ENCODE measurements at regions not wholly inside any gene's neighbourhood (a gene's known extent, or its start where the extent isn't known, plus 50 kb on each side); places are given as distances from the start of the nearest gene placed in this dataset.

- no peaks in the 10 kb centered on the region for H3K36me3 ChIP-seq (ENCODE audit: insufficient read depth, low read length)
- H3K27me3 ChIP-seq (ENCODE audit: insufficient read depth, low read length): no peaks in the 10 kb centered on the region
- H3K4me3 ChIP-seq (ENCODE audit: low read depth, low read length): no peak overlapping the region
- no peaks in the 10 kb centered on the region for H3K4me1 ChIP-seq (ENCODE audit: control insufficient read depth, insufficient read depth, low read length, unreplicated experiment)
- H3K27ac ChIP-seq (ENCODE audit: low read depth, low read length): no peak overlapping the region
- H2AFZ ChIP-seq (ENCODE audit: low read length, unreplicated experiment): no peak overlapping the region
- no peaks in the 10 kb centered on the region for H3K79me2 ChIP-seq (ENCODE audit: control insufficient read depth, insufficient read depth, low read length, unreplicated experiment)
Measured at GRCh38 chr7:89514970-89515369, 639.3 kb upstream of the STEAP1 start.

- no peak overlapping the region for H3K27ac ChIP-seq (ENCODE audit: low read depth, low read length)
- no peaks in the 10 kb centered on the region for H3K4me1 ChIP-seq (ENCODE audit: control insufficient read depth, insufficient read depth, low read length, unreplicated experiment)
- no peaks in the 10 kb centered on the region for H3K36me3 ChIP-seq (ENCODE audit: insufficient read depth, low read length)
Measured at GRCh38 chr7:89517815-89518214, 636.5 kb upstream of the STEAP1 start.

GRCh38 chr7:89549768-89550167, 604.5 kb upstream of the STEAP1 start:
- no peak overlapping the region for H3K27ac ChIP-seq (ENCODE audit: low read depth, low read length)
- H3K4me3 ChIP-seq (ENCODE audit: low read depth, low read length): no peak overlapping the region
- no peaks in the 10 kb centered on the region for H3K79me2 ChIP-seq (ENCODE audit: control insufficient read depth, insufficient read depth, low read length, unreplicated experiment)
- no peaks in the 10 kb centered on the region for H3K4me1 ChIP-seq (ENCODE audit: control insufficient read depth, insufficient read depth, low read length, unreplicated experiment)
- H3K36me3 ChIP-seq (ENCODE audit: insufficient read depth, low read length): no peaks in the 10 kb centered on the region
- no peak overlapping the region for H2AFZ ChIP-seq (ENCODE audit: low read length, unreplicated experiment)
- no peaks in the 10 kb centered on the region for H3K27me3 ChIP-seq (ENCODE audit: insufficient read depth, low read length)

More at GRCh38 chr7:89517815-89518214, 636.5 kb upstream of the STEAP1 start:
- H3K27me3 ChIP-seq (ENCODE audit: insufficient read depth, low read length): no peaks in the 10 kb centered on the region
- no peaks in the 10 kb centered on the region for H3K79me2 ChIP-seq (ENCODE audit: control insufficient read depth, insufficient read depth, low read length, unreplicated experiment)
- no peak overlapping the region for H3K4me3 ChIP-seq (ENCODE audit: low read depth, low read length)
- H2AFZ ChIP-seq (ENCODE audit: low read length, unreplicated experiment): no peak overlapping the region

- no peaks in the 10 kb centered on the region for H3K36me3 ChIP-seq (ENCODE audit: insufficient read depth, low read length)
- H3K27me3 ChIP-seq (ENCODE audit: insufficient read depth, low read length): no peaks in the 10 kb centered on the region
- no peaks in the 10 kb centered on the region for H3K79me2 ChIP-seq (ENCODE audit: control insufficient read depth, insufficient read depth, low read length, unreplicated experiment)
- H2AFZ ChIP-seq (ENCODE audit: low read length, unreplicated experiment): no peak overlapping the region
- no peak overlapping the region for H3K27ac ChIP-seq (ENCODE audit: low read depth, low read length)
- no peak overlapping the region for H3K4me3 ChIP-seq (ENCODE audit: low read depth, low read length)
- H3K4me1 ChIP-seq (ENCODE audit: control insufficient read depth, insufficient read depth, low read length, unreplicated experiment): no peaks in the 10 kb centered on the region
Measured at GRCh38 chr7:89554209-89554608, 600.1 kb upstream of the STEAP1 start.

GRCh38 chr7:89559596-89559995, 594.7 kb upstream of the STEAP1 start:
- Histone ChIP-seq H3K4me1 (ENCODE audit: control insufficient read depth, insufficient read depth, low read length, unreplicated experiment) (no peaks in the 10 kb centered on the region), H3K27me3 (ENCODE audit: insufficient read depth, low read length) (no peaks in the 10 kb centered on the region), H3K4me3 (ENCODE audit: low read depth, low read length) (no peak overlapping the region), H2AFZ (ENCODE audit: low read length, unreplicated experiment) (no peak overlapping the region), H3K79me2 (ENCODE audit: control insufficient read depth, insufficient read depth, low read length, unreplicated experiment) (no peaks in the 10 kb centered on the region), H3K36me3 (ENCODE audit: insufficient read depth, low read length) (no peaks in the 10 kb centered on the region), H3K27ac (ENCODE audit: low read depth, low read length) (no peak overlapping the region)

GRCh38 chr7:89563597-89563996, 590.7 kb upstream of the STEAP1 start:
- no peaks in the 10 kb centered on the region for H3K4me1 ChIP-seq (ENCODE audit: control insufficient read depth, insufficient read depth, low read length, unreplicated experiment)
- no peaks in the 10 kb centered on the region for H3K27me3 ChIP-seq (ENCODE audit: insufficient read depth, low read length)
- H3K79me2 ChIP-seq (ENCODE audit: control insufficient read depth, insufficient read depth, low read length, unreplicated experiment): no peaks in the 10 kb centered on the region
- H3K4me3 ChIP-seq (ENCODE audit: low read depth, low read length): no peak overlapping the region
- H2AFZ ChIP-seq (ENCODE audit: low read length, unreplicated experiment): no peak overlapping the region
- no peak overlapping the region for H3K27ac ChIP-seq (ENCODE audit: low read depth, low read length)
- no peaks in the 10 kb centered on the region for H3K36me3 ChIP-seq (ENCODE audit: insufficient read depth, low read length)

- H3K4me1 ChIP-seq (ENCODE audit: control insufficient read depth, insufficient read depth, low read length, unreplicated experiment): no peaks in the 10 kb centered on the region
- no peak overlapping the region for H3K27ac ChIP-seq (ENCODE audit: low read depth, low read length)
- H2AFZ ChIP-seq (ENCODE audit: low read length, unreplicated experiment): no peak overlapping the region
- no peaks in the 10 kb centered on the region for H3K27me3 ChIP-seq (ENCODE audit: insufficient read depth, low read length)
- H3K79me2 ChIP-seq (ENCODE audit: control insufficient read depth, insufficient read depth, low read length, unreplicated experiment): no peaks in the 10 kb centered on the region
- H3K4me3 ChIP-seq (ENCODE audit: low read depth, low read length): no peak overlapping the region
- H3K36me3 ChIP-seq (ENCODE audit: insufficient read depth, low read length): no peaks in the 10 kb centered on the region
Measured at GRCh38 chr7:89584896-89585295, 569.4 kb upstream of the STEAP1 start.

- Histone ChIP-seq H3K79me2 (ENCODE audit: control insufficient read depth, insufficient read depth, low read length, unreplicated experiment) (no peaks in the 10 kb centered on the region), H3K4me1 (ENCODE audit: control insufficient read depth, insufficient read depth, low read length, unreplicated experiment) (no peaks in the 10 kb centered on the region), H3K27me3 (ENCODE audit: insufficient read depth, low read length) (no peaks in the 10 kb centered on the region), H3K27ac (ENCODE audit: low read depth, low read length) (no peak overlapping the region), H3K36me3 (ENCODE audit: insufficient read depth, low read length) (no peaks in the 10 kb centered on the region), H2AFZ (ENCODE audit: low read length, unreplicated experiment) (no peak overlapping the region), H3K4me3 (ENCODE audit: low read depth, low read length) (no peak overlapping the region)
Measured at GRCh38 chr7:89593125-89593524, 561.1 kb upstream of the STEAP1 start.

GRCh38 chr7:89602984-89603383, 551.3 kb upstream of the STEAP1 start:
- no peak overlapping the region for H3K4me3 ChIP-seq (ENCODE audit: low read depth, low read length)
- no peaks in the 10 kb centered on the region for H3K4me1 ChIP-seq (ENCODE audit: control insufficient read depth, insufficient read depth, low read length, unreplicated experiment)
- no peaks in the 10 kb centered on the region for H3K27me3 ChIP-seq (ENCODE audit: insufficient read depth, low read length)
- H3K36me3 ChIP-seq (ENCODE audit: insufficient read depth, low read length): no peaks in the 10 kb centered on the region
- no peak overlapping the region for H2AFZ ChIP-seq (ENCODE audit: low read length, unreplicated experiment)
- H3K79me2 ChIP-seq (ENCODE audit: control insufficient read depth, insufficient read depth, low read length, unreplicated experiment): no peaks in the 10 kb centered on the region
- H3K27ac ChIP-seq (ENCODE audit: low read depth, low read length): no peak overlapping the region

GRCh38 chr7:89605362-89605761, 548.9 kb upstream of the STEAP1 start:
- H3K27me3 ChIP-seq (ENCODE audit: insufficient read depth, low read length): no peaks in the 10 kb centered on the region
- H3K36me3 ChIP-seq (ENCODE audit: insufficient read depth, low read length): no peaks in the 10 kb centered on the region
- no peaks in the 10 kb centered on the region for H3K79me2 ChIP-seq (ENCODE audit: control insufficient read depth, insufficient read depth, low read length, unreplicated experiment)
- H2AFZ ChIP-seq (ENCODE audit: low read length, unreplicated experiment): no peak overlapping the region
- H3K4me1 ChIP-seq (ENCODE audit: control insufficient read depth, insufficient read depth, low read length, unreplicated experiment): no peaks in the 10 kb centered on the region
- H3K27ac ChIP-seq (ENCODE audit: low read depth, low read length): no peak overlapping the region
- H3K4me3 ChIP-seq (ENCODE audit: low read depth, low read length): no peak overlapping the region

GRCh38 chr7:89606511-89606910, 547.8 kb upstream of the STEAP1 start:
- Histone ChIP-seq H3K79me2 (ENCODE audit: control insufficient read depth, insufficient read depth, low read length, unreplicated experiment) (no peaks in the 10 kb centered on the region), H3K27me3 (ENCODE audit: insufficient read depth, low read length) (no peaks in the 10 kb centered on the region), H3K36me3 (ENCODE audit: insufficient read depth, low read length) (no peaks in the 10 kb centered on the region), H3K27ac (ENCODE audit: low read depth, low read length) (no peak overlapping the region), H2AFZ (ENCODE audit: low read length, unreplicated experiment) (no peak overlapping the region), H3K4me1 (ENCODE audit: control insufficient read depth, insufficient read depth, low read length, unreplicated experiment) (no peaks in the 10 kb centered on the region), H3K4me3 (ENCODE audit: low read depth, low read length) (no peak overlapping the region)
